Epidermal melanocyte (primary cell): ENCODE measurements at regions not wholly inside any gene's neighbourhood (a gene's known extent, or its start where the extent isn't known, plus 50 kb on each side); places are given as distances from the start of the nearest gene placed in this dataset.
"Not testable (repeated sequence)": the region's sequence is repeated elsewhere in the genome, so short reads cannot be mapped to it uniquely, and the experiment has no call there.

Source experiments
- DNase-seq: peaks from one replicate; pipeline ENCODE4 v3.0.0; 2011; ENCODE audit warnings: low spot score; ENCODE audit not compliant: insufficient read length

GRCh38 chr10:52965509-52965908, 192.9 kb upstream of the MBL2 start:
- DNase-seq, result no peak

- no peak for DNase-seq
Observed at GRCh38 chr10:52961323-52961722, 188.7 kb upstream of the MBL2 start.

- DNase-seq, result no peak
Observed at GRCh38 chr10:52959810-52960209, 187.2 kb upstream of the MBL2 start.

- DNase-seq, result no peak
Observed at GRCh38 chr10:52956861-52957260, 184.3 kb upstream of the MBL2 start.

- DNase-seq, result no peak
Observed at GRCh38 chr10:52956461-52956860, 183.9 kb upstream of the MBL2 start.

- no peak for DNase-seq
Observed at GRCh38 chr10:52955337-52955736, 182.8 kb upstream of the MBL2 start.

- DNase-seq, result no peak
Observed at GRCh38 chr10:52954407-52954806, 181.8 kb upstream of the MBL2 start.

- DNase-seq, result no peak
Observed at GRCh38 chr10:52952391-52953055, 179.9 kb upstream of the MBL2 start.

GRCh38 chr10:52951824-52952223, 179.2 kb upstream of the MBL2 start:
- DNase-seq, result no peak

GRCh38 chr10:52950578-52950977, 178.0 kb upstream of the MBL2 start:
- no peak for DNase-seq

- no peak for DNase-seq
Observed at GRCh38 chr10:52949899-52950298, 177.3 kb upstream of the MBL2 start.

- no peak for DNase-seq
Observed at GRCh38 chr10:52946486-52946885, 173.9 kb upstream of the MBL2 start.

- DNase-seq, result not testable (repeated sequence)
Observed at GRCh38 chr10:52945521-52945920, 172.9 kb upstream of the MBL2 start.

GRCh38 chr10:52940921-52941320, 168.3 kb upstream of the MBL2 start:
- DNase-seq, result no peak

- no peak for DNase-seq
Observed at GRCh38 chr10:52939894-52940293, 167.3 kb upstream of the MBL2 start.

GRCh38 chr10:52933748-52934147, 161.2 kb upstream of the MBL2 start:
- DNase-seq, result no peak

GRCh38 chr10:52927678-52928077, 155.1 kb upstream of the MBL2 start:
- no peak for DNase-seq

GRCh38 chr10:52923520-52923919, 150.9 kb upstream of the MBL2 start:
- DNase-seq, result no peak

GRCh38 chr10:52918714-52919305, 146.2 kb upstream of the MBL2 start:
- DNase-seq, result no peak

GRCh38 chr10:52915391-52915790, 142.8 kb upstream of the MBL2 start:
- DNase-seq, result no peak

GRCh38 chr10:52911163-52911562, 138.6 kb upstream of the MBL2 start:
- DNase-seq, result no peak

- DNase-seq, result no peak
Observed at GRCh38 chr10:52908478-52908877, 135.9 kb upstream of the MBL2 start.

GRCh38 chr10:52906046-52906445, 133.5 kb upstream of the MBL2 start:
- DNase-seq, result no peak
